ENCODE measurements at regions not wholly inside any gene's neighbourhood (a gene's known extent, or its start where the extent isn't known, plus 50 kb on each side); places are given as distances from the start of the nearest gene placed in this dataset.

- no peak for DNase-seq (ENCODE audit: low read depth)
These were observed 52.5 kb upstream of the PITX2 start for GRCh38 chr4:110675426-110675825.

DNA sequence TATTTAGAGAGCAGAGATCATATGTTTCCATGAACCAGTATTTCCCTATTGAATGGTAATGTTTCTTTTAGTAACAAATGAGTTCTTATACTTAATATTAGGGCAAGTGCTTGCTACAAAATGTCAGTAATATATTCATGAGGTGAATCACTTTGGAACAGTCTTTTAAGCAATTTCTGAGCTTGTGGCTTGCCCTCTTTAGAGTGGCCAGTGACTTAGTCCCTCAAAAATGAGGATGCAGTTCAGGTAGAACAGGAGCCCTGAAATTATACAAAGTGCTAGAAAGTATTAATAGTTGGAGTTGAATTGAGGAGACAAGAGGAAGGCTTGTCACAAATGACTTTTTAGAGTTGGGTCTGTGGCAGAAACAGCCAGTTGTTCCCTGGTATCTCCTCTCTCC is 53.4 kb upstream of the PITX2 start:
- DNase-seq (ENCODE audit: low read depth), result no peak

DNA sequence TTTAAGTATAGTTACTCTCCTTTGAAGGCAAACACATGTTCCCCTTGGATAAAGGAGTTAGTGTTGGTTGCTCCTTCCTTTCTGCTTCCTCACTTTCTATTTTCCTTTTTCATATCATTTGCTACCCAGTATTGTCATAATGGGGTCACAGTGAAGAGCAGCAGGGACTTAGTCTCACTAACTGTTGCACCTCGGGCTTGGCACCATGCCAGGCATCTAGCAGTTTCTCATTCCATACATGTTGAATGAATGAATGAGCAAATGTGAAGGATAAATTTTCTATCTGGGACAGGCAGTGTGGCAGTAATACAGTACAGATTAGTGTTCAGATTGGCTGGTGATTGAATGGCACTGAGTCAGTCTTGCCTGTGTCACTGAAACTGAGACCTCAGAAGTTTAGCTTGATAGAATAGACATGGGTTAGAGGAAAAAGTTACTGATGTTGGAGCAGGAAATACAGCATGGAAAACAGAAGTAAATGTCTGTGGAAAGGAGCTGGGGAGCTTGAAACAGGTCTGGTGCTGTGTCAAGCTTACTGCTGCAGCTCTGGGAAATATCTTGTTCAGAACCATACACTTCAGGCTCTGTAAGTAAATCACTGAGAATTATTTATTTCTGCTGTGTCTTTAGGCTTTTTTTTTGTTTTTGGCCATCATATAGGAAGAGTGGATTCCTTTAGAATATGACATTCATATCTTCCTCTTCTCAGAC is 55.8 kb upstream of the PITX2 start:
- no peak for DNase-seq (ENCODE audit: low read depth)

- no peak for DNase-seq (ENCODE audit: low read depth)
These were observed 57.4 kb upstream of the PITX2 start for GRCh38 chr4:110680265-110680664.

- DNase-seq (ENCODE audit: low read depth), result no peak
These were observed 58.5 kb upstream of the PITX2 start for GRCh38 chr4:110681381-110681780.

DNA sequence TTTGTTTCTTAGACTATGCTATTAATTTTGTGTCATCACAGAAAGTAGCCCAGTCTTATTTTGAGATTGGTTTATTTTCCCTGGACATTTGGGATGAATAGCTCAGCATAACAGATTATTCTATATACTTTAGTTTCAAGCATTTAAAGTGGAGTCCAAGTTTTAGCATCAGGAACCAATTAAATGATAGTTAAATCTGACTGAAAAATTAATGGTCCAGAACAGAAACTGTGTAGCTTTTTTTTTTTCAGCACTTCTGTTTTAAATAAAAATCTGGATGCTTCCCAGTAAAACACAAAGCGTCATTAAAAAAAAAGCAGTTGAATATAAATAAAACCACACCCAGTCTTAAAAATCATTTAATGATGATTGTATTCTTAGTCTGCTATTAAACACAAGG is 59.4 kb upstream of the PITX2 start:
- DNase-seq (ENCODE audit: low read depth), result no peak

GRCh38 chr4:110683601-110684000 is 60.7 kb upstream of the PITX2 start:
- DNase-seq (ENCODE audit: low read depth), result no peak

DNA sequence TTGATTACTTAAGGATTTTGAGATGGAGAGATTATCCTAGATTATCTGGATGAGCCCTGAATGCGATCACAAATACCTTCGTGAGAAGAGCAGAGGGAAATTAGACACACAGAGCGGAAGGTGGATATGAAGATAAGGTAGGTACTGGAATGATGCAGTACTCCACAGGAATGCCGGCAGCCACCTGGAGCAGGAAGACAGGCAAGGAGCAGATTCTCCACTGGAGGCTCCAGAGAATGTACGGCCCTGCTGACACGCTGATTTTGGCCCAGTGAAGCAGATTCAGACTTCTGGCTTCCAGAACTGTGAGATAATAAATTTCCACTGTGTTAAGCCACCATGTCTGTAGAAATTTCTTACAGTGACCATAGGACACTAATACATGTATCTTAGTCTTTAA is 79.4 kb upstream of the PITX2 start:
- no peak for DNase-seq (ENCODE audit: low read depth)

GRCh38 chr4:110704748-110705439 is 82.0 kb upstream of the PITX2 start:
- DNase-seq (ENCODE audit: low read depth), result no peak

DNA sequence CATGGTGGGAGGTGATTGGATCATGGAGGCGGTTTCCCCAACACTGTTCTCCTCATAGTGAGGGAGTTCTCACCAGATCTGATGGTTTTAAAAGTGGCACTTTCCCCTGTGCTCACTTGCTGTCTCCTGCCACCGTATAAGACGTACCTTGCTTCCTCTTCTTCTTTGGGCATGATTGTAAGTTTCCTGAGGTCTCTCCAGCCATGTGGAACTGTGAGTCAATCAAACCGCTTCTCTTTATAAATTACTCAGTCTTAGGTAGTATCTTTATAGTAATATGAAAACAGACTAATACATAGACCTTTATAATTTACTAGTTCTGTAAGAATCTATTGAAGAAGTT is 82.5 kb upstream of the PITX2 start:
- no peak for DNase-seq (ENCODE audit: low read depth)

GRCh38 chr4:110710070-110710469 is 87.2 kb upstream of the PITX2 start:
- DNase-seq (ENCODE audit: low read depth), result no peak

DNA sequence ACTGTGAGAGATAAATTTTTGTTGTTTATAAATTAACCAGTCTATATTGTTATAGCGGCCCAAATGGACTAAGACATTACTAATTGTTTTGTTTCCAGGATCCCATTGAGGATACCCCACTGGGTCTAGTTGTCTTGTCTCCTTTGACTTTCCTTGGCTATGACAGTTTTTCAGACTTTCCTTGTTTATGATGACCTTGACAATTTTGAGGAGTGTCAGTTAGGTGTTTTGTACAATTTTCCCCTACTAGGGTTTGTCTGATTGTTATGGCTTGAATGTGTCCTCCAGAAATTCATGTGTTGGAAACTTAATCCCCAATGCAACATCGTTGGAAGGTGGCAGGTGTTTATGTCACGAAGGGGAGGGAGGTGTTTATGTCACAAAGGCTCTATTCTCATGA is 89.6 kb upstream of the PITX2 start:
- no peak for DNase-seq (ENCODE audit: low read depth)

DNA sequence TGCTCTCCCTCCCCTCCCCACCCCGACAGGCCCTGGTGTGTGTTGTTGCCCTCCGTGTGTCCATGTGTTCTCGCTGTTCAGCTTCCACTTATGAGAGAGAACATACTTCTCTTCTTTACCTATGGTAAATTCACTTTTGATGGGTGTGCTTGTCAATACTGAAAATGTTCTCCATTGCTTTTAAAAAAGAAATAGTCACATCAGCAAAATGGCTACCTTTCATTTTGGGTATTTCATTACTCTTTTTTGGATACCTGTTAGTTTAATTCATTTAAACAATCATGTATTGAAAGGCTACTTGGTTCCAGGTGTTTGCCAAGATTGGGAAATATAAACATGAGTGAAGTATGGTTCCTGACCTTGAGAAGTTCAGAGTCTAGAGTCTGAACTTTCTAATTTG is 107.4 kb upstream of the PITX2 start:
- no peak for DNase-seq (ENCODE audit: low read depth)

GRCh38 chr4:110733901-110734300 is 111.0 kb upstream of the PITX2 start:
- DNase-seq (ENCODE audit: low read depth), result peak; percentile 24

- DNase-seq (ENCODE audit: low read depth), result no peak
These were observed 112.8 kb upstream of the PITX2 start for GRCh38 chr4:110735686-110736085.

GRCh38 chr4:110737931-110738330 is 115.1 kb upstream of the PITX2 start:
- peak; percentile 35 for DNase-seq (ENCODE audit: low read depth)

GRCh38 chr4:110742143-110742542 is 119.3 kb upstream of the PITX2 start:
- peak; percentile 40 for DNase-seq (ENCODE audit: low read depth)

DNA sequence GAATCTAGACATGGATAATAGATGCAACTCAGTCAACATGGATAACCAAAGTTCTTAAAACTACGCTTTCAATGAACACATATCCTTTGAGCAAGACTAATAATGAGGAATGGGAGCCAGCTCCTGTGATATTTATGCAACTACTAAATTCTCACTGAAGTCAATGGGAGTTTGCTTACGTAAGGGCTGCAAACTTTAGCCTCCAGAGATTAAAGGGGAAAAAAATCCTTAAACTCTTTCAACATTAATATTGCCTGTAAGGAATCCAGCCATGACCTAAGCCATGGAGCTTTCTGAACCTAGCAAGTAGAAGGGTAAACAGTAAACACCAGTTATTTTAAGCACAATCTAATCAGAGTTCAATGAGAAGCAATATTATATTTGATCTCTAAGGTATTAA is 125.2 kb upstream of the PITX2 start:
- no peak for DNase-seq (ENCODE audit: low read depth)

DNA sequence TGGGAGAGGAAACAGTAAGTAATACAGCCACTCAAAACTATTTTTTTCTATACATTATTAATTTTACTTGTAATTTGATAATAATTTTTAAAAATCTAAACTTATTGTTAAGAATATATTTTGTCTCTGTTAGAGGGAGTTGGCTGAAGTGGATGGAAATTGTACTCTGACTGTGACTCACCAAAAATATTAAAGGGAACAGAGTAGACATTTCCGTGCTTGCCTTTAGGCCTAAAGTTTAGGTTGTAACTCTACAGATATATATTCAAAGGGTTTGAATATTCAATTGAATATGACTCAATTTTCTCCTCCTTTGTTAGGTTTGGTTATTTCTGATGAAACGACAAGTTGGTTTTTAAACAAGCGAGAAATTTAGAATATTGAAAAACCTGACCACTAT is 128.3 kb upstream of the PITX2 start:
- no peak for DNase-seq (ENCODE audit: low read depth)

DNA sequence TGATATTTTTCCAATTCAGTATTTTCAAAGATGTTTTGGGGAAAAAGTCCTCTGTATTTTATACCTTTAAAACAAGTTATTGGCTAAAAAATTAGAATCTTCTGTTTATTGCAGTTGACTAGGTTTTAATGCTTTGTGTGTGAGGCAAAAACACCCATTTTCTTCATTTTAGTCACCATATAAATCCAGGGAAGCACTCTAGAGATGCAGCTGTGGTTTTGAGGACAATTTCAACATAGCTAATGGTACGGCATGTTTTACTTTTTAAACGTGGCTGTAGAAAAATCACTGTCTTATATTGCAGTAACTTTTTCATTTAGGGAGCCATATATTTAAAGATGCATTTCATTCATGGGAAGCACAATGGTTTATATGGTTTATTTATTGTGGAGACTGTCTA is 129.1 kb upstream of the PITX2 start:
- no peak for DNase-seq (ENCODE audit: low read depth)

DNA sequence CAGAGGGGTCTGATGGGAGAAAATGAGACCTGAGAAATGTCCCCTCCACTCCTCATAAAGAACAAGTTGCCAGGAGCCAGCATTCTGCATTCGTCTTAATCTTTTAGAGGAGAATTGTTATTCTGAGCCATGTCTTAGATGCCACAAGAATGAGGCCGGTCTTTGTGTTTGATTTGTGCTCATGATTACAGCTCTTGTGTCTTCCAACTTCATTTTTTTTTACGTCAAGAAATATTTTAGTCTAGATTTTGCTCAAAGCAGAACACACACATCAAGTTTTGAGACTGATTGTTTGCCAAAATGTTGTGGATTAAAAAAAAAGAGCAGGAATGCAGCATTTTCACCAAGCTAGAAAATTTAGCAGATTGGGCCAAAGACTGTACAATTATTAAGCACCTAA is 130.6 kb upstream of the PITX2 start:
- no peak for DNase-seq (ENCODE audit: low read depth)

GRCh38 chr4:110754716-110755115 is 131.8 kb upstream of the PITX2 start:
- DNase-seq (ENCODE audit: low read depth), result no peak

- no peak for DNase-seq (ENCODE audit: low read depth)
These were observed 146.7 kb upstream of the PITX2 start for GRCh38 chr4:110769578-110769977.

DNA sequence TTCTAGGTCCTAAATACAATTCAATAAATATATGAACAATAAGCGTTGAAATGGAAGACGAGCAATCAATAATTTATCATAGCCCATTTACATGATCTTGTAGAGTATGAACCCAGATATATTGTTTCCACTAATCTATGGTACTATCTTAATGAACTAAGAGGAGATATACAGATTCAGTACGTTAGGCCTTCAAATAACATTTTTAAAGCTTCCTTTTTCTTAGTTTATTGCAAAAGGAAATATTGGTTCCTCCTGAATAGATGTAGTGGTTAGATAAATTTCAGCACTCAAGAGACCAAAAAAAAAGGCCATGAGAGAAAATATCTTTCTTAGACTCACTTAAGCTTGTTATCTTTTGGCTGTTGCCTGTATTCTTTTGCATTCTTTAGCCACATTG is 147.5 kb upstream of the PITX2 start:
- no peak for DNase-seq (ENCODE audit: low read depth)

Measured in ELR (cell line).